ENCODE measurements at regions not wholly inside any gene's neighbourhood (a gene's known extent, or its start where the extent isn't known, plus 50 kb on each side); places are given as distances from the start of the nearest gene placed in this dataset.

DNA sequence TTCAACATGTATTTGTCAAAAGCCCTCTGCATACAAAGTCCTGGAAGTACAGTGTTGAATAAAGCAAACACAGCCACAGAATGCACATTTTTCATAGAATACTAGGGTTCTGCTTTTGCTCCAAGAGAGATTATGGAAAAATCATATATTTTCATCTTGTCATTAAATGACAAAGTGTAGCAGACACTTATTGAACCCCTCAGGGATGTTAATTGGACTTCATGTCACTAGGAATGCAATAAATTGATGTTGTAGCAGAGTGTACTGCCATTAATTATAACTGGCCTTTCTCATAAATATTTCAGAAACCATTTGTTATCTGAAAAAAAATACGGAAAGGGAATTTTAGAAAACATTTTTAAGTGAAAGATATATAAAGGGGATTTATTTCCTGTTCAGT, 64.5 kb upstream of the TAC1 start:
- 100% methylated on average over 1 of the region's 1 CpG; no CpG with 5 or more reads in 1 of the 2 experiments for WGBS, 2 experiments
- Histone ChIP-seq H3K4me1 (ENCODE audit: control insufficient read depth, insufficient read depth, low read length) (no peaks in the 10 kb centered on the region), H3K27ac (ENCODE audit: insufficient read depth, low read depth, low read length, poor library complexity, severe bottlenecking) (no peak overlapping the region), H3K36me3 (ENCODE audit: control insufficient read depth, insufficient read depth, low read length) (no peaks in the 10 kb centered on the region), H3K4me3 (ENCODE audit: insufficient read depth, low read depth, low read length) (no peak overlapping the region), H3K9me3 (ENCODE audit: control insufficient read depth, low read length) (no peaks in the 10 kb centered on the region), H3K27me3 (ENCODE audit: control insufficient read depth, insufficient read depth, low read length, poor library complexity, severe bottlenecking) (no peaks in the 10 kb centered on the region)

- Histone ChIP-seq H3K27ac (ENCODE audit: insufficient read depth, low read depth, low read length, poor library complexity, severe bottlenecking) (no peak overlapping the region), H3K4me3 (ENCODE audit: insufficient read depth, low read depth, low read length) (no peak overlapping the region), H3K4me1 (ENCODE audit: control insufficient read depth, insufficient read depth, low read length) (no peaks in the 10 kb centered on the region), H3K9me3 (ENCODE audit: control insufficient read depth, low read length) (no peaks in the 10 kb centered on the region), H3K36me3 (ENCODE audit: control insufficient read depth, insufficient read depth, low read length) (no peaks in the 10 kb centered on the region), H3K27me3 (ENCODE audit: control insufficient read depth, insufficient read depth, low read length, poor library complexity, severe bottlenecking) (no peaks in the 10 kb centered on the region)
Measured at GRCh38 chr7:97671571-97671970, 60.3 kb upstream of the TAC1 start.

DNA sequence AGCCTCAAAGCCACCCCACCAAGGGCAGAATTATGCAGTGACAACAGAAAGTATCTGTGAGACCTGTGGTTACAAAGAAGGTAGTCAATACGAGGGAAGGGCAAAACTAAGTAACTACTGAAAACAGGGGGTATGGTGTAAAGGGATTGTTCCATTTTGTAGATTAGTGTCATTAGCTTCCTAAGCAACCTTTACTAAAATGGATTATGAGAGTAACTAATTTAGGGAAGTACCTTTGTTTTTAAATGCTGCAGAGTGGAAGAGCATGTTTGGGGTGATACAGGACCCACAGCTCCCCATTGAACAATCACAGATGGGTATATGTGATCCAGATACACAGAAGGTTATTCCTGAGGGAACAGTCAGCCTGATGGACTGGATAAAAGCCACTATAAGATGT, 51.3 kb upstream of the TAC1 start:
- H3K27me3 ChIP-seq (ENCODE audit: control insufficient read depth, insufficient read depth, low read length, poor library complexity, severe bottlenecking): no peaks in the 10 kb centered on the region
- no peaks in the 10 kb centered on the region for H3K4me1 ChIP-seq (ENCODE audit: control insufficient read depth, insufficient read depth, low read length)
- H3K36me3 ChIP-seq (ENCODE audit: control insufficient read depth, insufficient read depth, low read length): no peaks in the 10 kb centered on the region
- WGBS, 2 experiments: 67 to 73% methylated on average over 1 of the region's 1 CpG
- no peaks in the 10 kb centered on the region for H3K9me3 ChIP-seq (ENCODE audit: control insufficient read depth, low read length)
- no peak overlapping the region for H3K4me3 ChIP-seq (ENCODE audit: insufficient read depth, low read depth, low read length)
- no peak overlapping the region for H3K27ac ChIP-seq (ENCODE audit: insufficient read depth, low read depth, low read length, poor library complexity, severe bottlenecking)
